Stomach (tissue), 8 donors: ENCODE measurements at regions not wholly inside any gene's neighbourhood (a gene's known extent, or its start where the extent isn't known, plus 50 kb on each side); places are given as distances from the start of the nearest gene placed in this dataset.

Experiments
- DNase-seq, 2 donors: peaks; one replicate each; pipeline versions ENCODE4 v3.0.0 to v3.0.0-alpha.2; 2013 to 2019
- H3K27ac ChIP-seq, 5 donors: fragments of 200-600 bp in 4 of 5; sonication (generic) in 4 of 5; one replicate each; pipeline ENCODE4 v1.5.1; 2013 to 2019; ENCODE audit warnings: mild to moderate bottlenecking in 1 of 5, moderate library complexity in 1 of 5
- H3K27me3 ChIP-seq, 3 donors: fragments of 200-600 bp; sonication (generic); one replicate each; pipeline ENCODE4 v1.5.1; 2017 to 2019; ENCODE audit warnings: mixed run types in 1 of 3
- H3K36me3 ChIP-seq, 4 donors: fragments of 200-600 bp; sonication (generic); 1 replicate in 3 of 4; 2 replicates in 1 of 4; pipeline ENCODE4 v1.5.1; 2016 to 2019
- H3K4me1 ChIP-seq, 4 donors: fragments of 200-600 bp; sonication (generic); one replicate each; pipeline ENCODE4 v1.5.1; 2016 to 2019
- H3K4me3 ChIP-seq, 4 donors: fragments of 200-600 bp; sonication (generic) in 3 of 4; one replicate each; pipeline ENCODE4 v1.5.1; 2016 to 2019; ENCODE audit warnings: mild to moderate bottlenecking in 1 of 4
- H3K9me3 ChIP-seq, 4 donors: fragments of 200-600 bp; sonication (generic); one replicate each; pipeline ENCODE4 v1.5.1; 2016 to 2019
- EP300 ChIP-seq: sonication (generic); formaldehyde crosslinking; IDR thresholded peaks from one replicate; pipeline ENCODE4 v1.6.1; 2017; ENCODE audit warnings: antibody characterized with exemption
- POLR2A ChIP-seq, 4 donors: fragments of 450-650 bp; IDR thresholded peaks; one replicate each; pipeline ENCODE4 v1.6.1; 2016; ENCODE audit warnings: antibody characterized with exemption in 4 of 4, control low read depth in 2 of 4, mild to moderate bottlenecking in 1 of 4, moderate library complexity in 1 of 4
- POLR2AphosphoS5 ChIP-seq, 3 donors: sonication (generic); formaldehyde crosslinking; IDR thresholded peaks; one replicate each; pipeline ENCODE4 v1.6.1; 2016; ENCODE audit warnings: antibody characterized with exemption in 3 of 3
- WGBS, 5 donors: extraction: QIAGEN DNeasy Blood & Tissue Kit in 3 of 5; methylation state at CpG; one replicate each; pipeline versions ENCODE4 v1.1.5 to v1.1.7; 2013 to 2018; 5-methylcytosine and 5-hydroxymethylcytosine counted together
- intact Hi-C: fragments of 100-400 bp; cut with DNase I; formaldehyde crosslinking; loops from one replicate; pipeline ENCODE4 v1.15.1; 2023; ENCODE audit warnings: low total_unique reads
- TF ChIP-seq, protein P1 (sequence below), 7 experiments: fragments of 450-650 bp in 4 of 7; fragments of 200-600 bp in 3 of 7; sonication (generic) in 3 of 7; IDR thresholded peaks; one replicate each; pipeline ENCODE4 v1.5.1; 2016 to 2019; ENCODE audit warnings: antibody characterized with exemption in 7 of 7, control low read depth in 2 of 7, mild to moderate bottlenecking in 1 of 7
- donor health status: healthy with polysubstance abuse.
- donor health status: Bipolar disorder and iron deficiency.
- donor health status: healthy.

DNA sequence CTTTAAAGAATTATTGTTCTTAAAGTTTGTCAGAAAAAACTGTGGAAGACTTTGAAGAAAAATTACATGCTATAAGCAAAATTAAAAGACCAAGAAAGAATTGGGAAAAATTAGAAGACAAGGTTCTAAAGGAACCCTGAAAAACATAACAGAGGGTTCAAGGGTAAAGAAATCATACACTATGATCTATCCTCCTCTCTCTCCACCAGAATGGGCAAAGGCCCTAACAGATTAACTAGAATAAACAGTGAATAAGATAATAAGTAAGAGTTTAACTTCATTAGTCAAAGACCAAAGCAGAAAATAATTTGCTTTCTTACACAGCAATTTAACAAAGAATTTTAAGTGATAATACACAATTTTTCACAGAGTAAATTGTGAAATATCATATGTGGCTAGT, 201.2 kb upstream of the PDE10A start:
- no peak for TF ChIP-seq POLR2A (IDR thresholded peaks at IDR 0.05)
- no peak for TF ChIP-seq EP300
- TF ChIP-seq, protein P1, sequence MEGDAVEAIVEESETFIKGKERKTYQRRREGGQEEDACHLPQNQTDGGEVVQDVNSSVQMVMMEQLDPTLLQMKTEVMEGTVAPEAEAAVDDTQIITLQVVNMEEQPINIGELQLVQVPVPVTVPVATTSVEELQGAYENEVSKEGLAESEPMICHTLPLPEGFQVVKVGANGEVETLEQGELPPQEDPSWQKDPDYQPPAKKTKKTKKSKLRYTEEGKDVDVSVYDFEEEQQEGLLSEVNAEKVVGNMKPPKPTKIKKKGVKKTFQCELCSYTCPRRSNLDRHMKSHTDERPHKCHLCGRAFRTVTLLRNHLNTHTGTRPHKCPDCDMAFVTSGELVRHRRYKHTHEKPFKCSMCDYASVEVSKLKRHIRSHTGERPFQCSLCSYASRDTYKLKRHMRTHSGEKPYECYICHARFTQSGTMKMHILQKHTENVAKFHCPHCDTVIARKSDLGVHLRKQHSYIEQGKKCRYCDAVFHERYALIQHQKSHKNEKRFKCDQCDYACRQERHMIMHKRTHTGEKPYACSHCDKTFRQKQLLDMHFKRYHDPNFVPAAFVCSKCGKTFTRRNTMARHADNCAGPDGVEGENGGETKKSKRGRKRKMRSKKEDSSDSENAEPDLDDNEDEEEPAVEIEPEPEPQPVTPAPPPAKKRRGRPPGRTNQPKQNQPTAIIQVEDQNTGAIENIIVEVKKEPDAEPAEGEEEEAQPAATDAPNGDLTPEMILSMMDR (IDR thresholded peaks at IDR 0.05), result no peak
- TF ChIP-seq POLR2AphosphoS5 (IDR thresholded peaks at IDR 0.05), result no peak
- H3K27me3 ChIP-seq, result no peaks in the 10 kb centered on the region
- H3K9me3 ChIP-seq, result peaks cover 0 to 18% (median 0%) of the 10 kb centered on the region in 4 donors
- DNase-seq, result no peak
- no peaks in the 10 kb centered on the region for H3K36me3 ChIP-seq
- no peak overlapping the region for H3K27ac ChIP-seq
- no peak overlapping the region for H3K4me3 ChIP-seq
- no peaks in the 10 kb centered on the region for H3K4me1 ChIP-seq
- intact Hi-C loops, result no loop called here

DNA sequence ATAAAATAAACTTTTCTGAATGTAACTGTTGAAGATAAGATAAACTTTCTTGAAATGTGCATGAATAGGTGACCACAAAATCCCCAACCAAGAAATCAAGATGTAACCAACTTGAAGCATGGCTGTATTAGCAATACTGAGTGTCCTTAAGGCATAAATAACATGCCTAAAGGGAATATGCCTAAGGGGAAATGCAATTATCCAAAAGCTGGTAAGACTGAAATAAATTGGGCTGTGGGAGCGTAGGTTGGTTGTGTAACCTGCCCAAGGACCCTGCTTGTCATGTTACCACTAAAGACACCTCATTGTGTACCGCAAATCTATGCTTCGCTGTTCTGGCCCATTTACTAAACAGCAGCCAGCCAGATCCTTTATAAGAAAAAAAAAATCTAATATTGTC, 200.8 kb upstream of the PDE10A start:
- Histone ChIP-seq H3K4me1 (no peaks in the 10 kb centered on the region), H3K4me3 (no peak overlapping the region), H3K9me3 (peaks cover 0 to 14% (median 0%) of the 10 kb centered on the region in 4 donors), H3K27me3 (no peaks in the 10 kb centered on the region), H3K36me3 (no peaks in the 10 kb centered on the region), H3K27ac (no peak overlapping the region)
- TF ChIP-seq POLR2AphosphoS5 (IDR thresholded peaks at IDR 0.05), result no peak
- TF ChIP-seq, protein P1 (IDR thresholded peaks at IDR 0.05), result no peak
- no peak for TF ChIP-seq POLR2A (IDR thresholded peaks at IDR 0.05)
- TF ChIP-seq EP300, result no peak
- WGBS, 5 donors, result 46 to 74% (median 60%) methylated on average over 3 of the region's 3 CpGs
- no peak for DNase-seq
- intact Hi-C loops, result no loop called here

DNA sequence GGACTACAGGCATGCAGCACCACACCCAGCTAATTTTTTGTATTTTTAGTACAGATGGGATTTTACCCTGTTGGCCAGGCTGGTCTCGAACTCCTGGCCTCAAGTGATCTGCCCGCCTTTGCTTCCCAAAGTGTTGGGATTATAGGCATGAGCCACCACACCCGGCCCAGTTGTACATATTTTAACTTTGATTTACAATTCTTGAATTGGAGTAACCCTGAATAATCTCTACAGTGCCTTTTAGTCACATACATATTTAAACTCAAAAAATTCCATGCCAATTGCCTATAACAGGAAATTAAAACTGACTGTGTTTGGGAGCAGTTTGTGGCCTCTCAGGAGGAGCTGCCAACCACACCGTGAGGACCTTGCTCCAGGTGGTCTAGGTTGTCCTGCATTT, 199.8 kb upstream of the PDE10A start:
- no peak for DNase-seq
- peaks cover 0 to 14% (median 0%) of the 10 kb centered on the region in 4 donors for H3K9me3 ChIP-seq
- no peaks in the 10 kb centered on the region for H3K36me3 ChIP-seq
- H3K4me1 ChIP-seq, result no peaks in the 10 kb centered on the region
- no peak for TF ChIP-seq EP300
- no peak for TF ChIP-seq POLR2A (IDR thresholded peaks at IDR 0.05)
- TF ChIP-seq POLR2AphosphoS5 (IDR thresholded peaks at IDR 0.05), result no peak
- TF ChIP-seq, protein P1 (IDR thresholded peaks at IDR 0.05), result no peak
- no peaks in the 10 kb centered on the region for H3K27me3 ChIP-seq
- H3K4me3 ChIP-seq, result no peak overlapping the region
- 81 to 85% (median 85%) methylated on average over 4 of the region's 4 CpGs for WGBS, 5 donors
- intact Hi-C loops, result no loop called here
- no peak overlapping the region for H3K27ac ChIP-seq

DNA sequence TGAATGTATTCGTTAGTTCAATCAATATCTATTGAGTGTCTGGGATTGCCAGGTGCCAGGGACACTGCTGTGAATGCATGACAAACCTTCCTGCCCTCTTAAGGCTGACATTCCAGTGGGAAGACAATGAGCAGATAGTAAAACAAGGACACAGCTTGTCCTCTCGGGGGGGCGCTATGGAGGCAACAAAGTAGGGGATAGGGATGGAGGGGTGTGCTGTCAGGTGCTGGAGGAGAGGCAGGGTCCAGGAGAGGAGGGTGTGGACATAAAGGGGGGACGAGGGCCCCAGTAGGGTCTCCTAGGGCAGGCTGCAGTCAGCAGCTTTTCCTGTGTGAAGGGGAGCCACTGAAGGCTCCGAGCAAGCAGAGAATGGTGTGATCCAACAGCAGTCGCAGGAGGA, 198.2 kb upstream of the PDE10A start:
- Histone ChIP-seq H3K4me1 (peaks cover 0 to 4% (median 0%) of the 10 kb centered on the region in 4 donors), H3K4me3 (no peak overlapping the region), H3K27me3 (peaks cover 0 to under 1% (median 0%) of the 10 kb centered on the region in 3 donors), H3K9me3 (peaks cover 0 to 6% (median 0%) of the 10 kb centered on the region in 4 donors), H3K27ac (no peak overlapping the region), H3K36me3 (no peaks in the 10 kb centered on the region)
- intact Hi-C loops, result no loop called here
- TF ChIP-seq POLR2A (IDR thresholded peaks at IDR 0.05) (no peak), POLR2AphosphoS5 (IDR thresholded peaks at IDR 0.05) (no peak), EP300 (no peak)
- TF ChIP-seq, protein P1 (IDR thresholded peaks at IDR 0.05), result no peak
- 67 to 75% (median 68%) methylated on average over 6 of the region's 6 CpGs for WGBS, 5 donors
- no peak for DNase-seq
